HG03280 (cell line): ENCODE measurements at regions not wholly inside any gene's neighbourhood (a gene's known extent, or its start where the extent isn't known, plus 50 kb on each side); places are given as distances from the start of the nearest gene placed in this dataset.

Experiments
- ATAC-seq: cut with Tn5 transposase; IDR thresholded peaks from one replicate; pipeline ENCODE4 v1.9.1; 2021; ENCODE audit warnings: mild to moderate bottlenecking, moderate library complexity; ENCODE audit not compliant: unreplicated experiment

- ATAC-seq = no peak
Measured at GRCh38 chr4:22901631-22902030, 208.9 kb downstream of the GBA3 start.

- ATAC-seq = no peak
Measured at GRCh38 chr4:22900876-22901275, 208.1 kb downstream of the GBA3 start.

GRCh38 chr4:22897520-22898108 is 204.9 kb downstream of the GBA3 start:
- no peak for ATAC-seq

GRCh38 chr4:22895482-22895881 is 202.7 kb downstream of the GBA3 start:
- ATAC-seq = no peak

GRCh38 chr4:22884157-22884556 is 191.4 kb downstream of the GBA3 start:
- ATAC-seq = no peak

GRCh38 chr4:22881411-22881810 is 188.7 kb downstream of the GBA3 start:
- ATAC-seq = no peak

GRCh38 chr4:22877486-22878052 is 184.8 kb downstream of the GBA3 start:
- ATAC-seq = no peak

GRCh38 chr4:22876270-22876669 is 183.5 kb downstream of the GBA3 start:
- ATAC-seq = no peak

GRCh38 chr4:22875587-22876257 is 183.0 kb downstream of the GBA3 start:
- no peak for ATAC-seq

- no peak for ATAC-seq
Measured at GRCh38 chr4:22874334-22874912, 181.7 kb downstream of the GBA3 start.

- ATAC-seq = no peak
Measured at GRCh38 chr4:22873899-22874298, 181.2 kb downstream of the GBA3 start.

GRCh38 chr4:22870847-22871449 is 178.2 kb downstream of the GBA3 start:
- ATAC-seq = no peak

- no peak for ATAC-seq
Measured at GRCh38 chr4:22869235-22869634, 176.5 kb downstream of the GBA3 start.
